HepG2 (cell line): ENCODE measurements at regions not wholly inside any gene's neighbourhood (a gene's known extent, or its start where the extent isn't known, plus 50 kb on each side); places are given as distances from the start of the nearest gene placed in this dataset.

Experiments
- ATAC-seq: fragments of 200-7000 bp; cut with Tn5 transposase; 3 replicates; pipeline ENCODE4 v1.9.1; 2020; ENCODE audit warnings: mild to moderate bottlenecking, moderate library complexity
- BruUV-seq: library from RNA; stranded (reverse); fragments of 400-500 nt; replicated peaks from 2 replicates; lab custom pipeline; 2021; lab: Mats Ljungman, UMichigan
- CTCF ChIA-PET: fragments of 300-600 bp; formaldehyde crosslinking; extraction: SDS; loops from one replicate; lab custom pipeline; 2021; ENCODE audit warnings: low total read pairs, inconsistent platforms, low intra/inter-chr PET ratio; lab: Yijun Ruan, JAX
- POLR2A ChIA-PET: fragments of 350-600 bp; sonication (Branson Sonifier 250); formaldehyde crosslinking; loops from one replicate; lab custom pipeline; 2020; ENCODE audit warnings: antibody characterized with exemption, inconsistent platforms; lab: Yijun Ruan, JAX
- DNase-seq: peaks from one replicate; pipeline ENCODE4 v3.0.0-alpha.2; 2015; ENCODE audit warnings: low spot score
- FAIRE-seq: peaks from 3 replicates; lab custom pipeline; 2011; peaks lifted over from hg19 to GRCh38; lab: Jason Lieb, UNC
- H2AFZ ChIP-seq: one replicate; pipeline ENCODE4 v1.6.1; 2011; ENCODE audit warnings: low read length, inconsistent platforms
- H3K27ac ChIP-seq: fragments of 300-600 bp; 3 replicates; pipeline ENCODE4 v1.8.0; 2011; ENCODE audit warnings: mixed run types, mild to moderate bottlenecking, mixed read lengths, low read length, inconsistent platforms; ENCODE audit not compliant: insufficient read depth; ENCODE audit errors: extremely low read length
- H3K27me3 ChIP-seq, 2 experiments: fragments of 200-600 bp in 1 of 2; 2 replicates in 1 of 2; 3 replicates in 1 of 2; pipeline versions ENCODE4 v1.6.0 to v1.8.0; 2011; ENCODE audit warnings: low read length in 2 of 2, mild to moderate bottlenecking in 2 of 2, moderate library complexity in 2 of 2, inconsistent platforms in 1 of 2; ENCODE audit not compliant: insufficient read depth in 2 of 2, control insufficient read depth in 1 of 2
- H3K36me3 ChIP-seq, 2 experiments: fragments of 200-600 bp in 1 of 2; replicated peaks in 1 of 2; 2 replicates in 1 of 2; 3 replicates in 1 of 2; pipeline versions ENCODE4 v1.5.1 to v1.8.0; 2011; ENCODE audit warnings: low read length in 2 of 2, inconsistent platforms in 1 of 2; ENCODE audit not compliant: insufficient read depth in 2 of 2, control insufficient read depth in 1 of 2
- H3K4me1 ChIP-seq: 2 replicates; pipeline ENCODE4 v1.5.1; 2012; ENCODE audit warnings: low read length, inconsistent platforms; ENCODE audit not compliant: insufficient read depth
- H3K4me2 ChIP-seq: 2 replicates; pipeline ENCODE4 v1.6.0; 2011; ENCODE audit warnings: low read depth, low read length, inconsistent platforms
- H3K4me3 ChIP-seq, 3 experiments: fragments of 200-600 bp in 1 of 3; sonication (generic), shearing (Covaris generic) in 1 of 3; replicated peaks in 1 of 3; 2 replicates each; pipeline ENCODE4 v1.5.1; 2011 to 2016; ENCODE audit warnings: low read length in 3 of 3, inconsistent platforms in 2 of 3, low read depth in 2 of 3, mild to moderate bottlenecking in 2 of 3, control low read depth in 1 of 3, mixed read lengths in 1 of 3; ENCODE audit not compliant: insufficient read depth in 1 of 3
- H3K79me2 ChIP-seq: one replicate; pipeline ENCODE4 v1.6.1; 2011; ENCODE audit warnings: low read length, inconsistent platforms; ENCODE audit not compliant: insufficient read depth
- H3K9ac ChIP-seq: 2 replicates; pipeline ENCODE4 v1.6.0; 2011; ENCODE audit warnings: mild to moderate bottlenecking, low read depth, low read length, inconsistent platforms; ENCODE audit not compliant: insufficient read depth
- H3K9me3 ChIP-seq: 2 replicates; pipeline ENCODE4 v1.5.1; 2012; ENCODE audit warnings: mild to moderate bottlenecking, low read length
- H4K20me1 ChIP-seq: 2 replicates; pipeline ENCODE4 v1.6.0; 2011; ENCODE audit warnings: inconsistent platforms, mild to moderate bottlenecking, low read length, moderate library complexity; ENCODE audit not compliant: insufficient read depth
- ATF7 ChIP-seq, 2 experiments: fragments of 450-650 bp in 1 of 2; sonication (generic) in 1 of 2; formaldehyde crosslinking in 1 of 2; IDR thresholded peaks; 2 replicates each; pipeline versions ENCODE4 v1.4.0 to v1.6.1; 2016 to 2020; ENCODE audit warnings: antibody characterized with exemption in 1 of 2, mild to moderate bottlenecking in 1 of 2, missing genetic modification reagents in 1 of 2
- BRCA1 ChIP-seq: sonication (generic); formaldehyde crosslinking; IDR thresholded peaks from 2 replicates; pipeline ENCODE4 v1.4.0; 2020; ENCODE audit warnings: missing genetic modification reagents
- HMGA1 ChIP-seq: sonication (generic); formaldehyde crosslinking; conservative IDR thresholded peaks from 2 replicates; pipeline ENCODE4 v1.4.0; 2020; ENCODE audit warnings: missing genetic modification reagents
- HNRNPK ChIP-seq: fragments of 200-400 bp; formaldehyde crosslinking; IDR thresholded peaks from 2 replicates; pipeline ENCODE4 v1.6.1; 2018; ENCODE audit warnings: low read length, low read depth, moderate library complexity, mild to moderate bottlenecking; ENCODE audit not compliant: poor library complexity, severe bottlenecking
- HOXA5 ChIP-seq: sonication (generic); formaldehyde crosslinking; IDR thresholded peaks from 2 replicates; pipeline ENCODE4 v1.4.0; 2020; ENCODE audit warnings: missing genetic modification reagents
- NKX3-1 ChIP-seq: sonication (generic); formaldehyde crosslinking; IDR thresholded peaks from 2 replicates; pipeline ENCODE4 v1.5.0; 2020; ENCODE audit warnings: missing genetic modification reagents
- SP1 ChIP-seq, 2 experiments: fragments of 450-650 bp in 1 of 2; sonication (generic) in 1 of 2; formaldehyde crosslinking in 1 of 2; IDR thresholded peaks; 2 replicates each; pipeline versions ENCODE4 v1.4.0 to v1.6.1; 2016 to 2020; ENCODE audit warnings: missing genetic modification reagents in 1 of 2
- SRY ChIP-seq: sonication (generic); formaldehyde crosslinking; IDR thresholded peaks from 2 replicates; pipeline ENCODE4 v1.8.0; 2022; ENCODE audit warnings: mild to moderate bottlenecking, missing genetic modification reagents
- STAT5B ChIP-seq: sonication (generic); formaldehyde crosslinking; IDR thresholded peaks from 2 replicates; pipeline ENCODE4 v1.4.0; 2020; ENCODE audit warnings: missing genetic modification reagents
- TERF1 ChIP-seq: sonication (generic); formaldehyde crosslinking; IDR thresholded peaks from 2 replicates; pipeline ENCODE4 v1.8.0; 2022; ENCODE audit warnings: mild to moderate bottlenecking, missing genetic modification reagents, moderate library complexity
- ZBTB46 ChIP-seq: sonication (generic); formaldehyde crosslinking; IDR thresholded peaks from 2 replicates; pipeline ENCODE4 v1.4.0; 2020; ENCODE audit warnings: mild to moderate bottlenecking, missing genetic modification reagents, borderline replicate concordance
- ZNF337 ChIP-seq: sonication (generic); formaldehyde crosslinking; IDR thresholded peaks from 2 replicates; pipeline ENCODE4 v1.5.1; 2020; ENCODE audit warnings: missing genetic modification reagents, low read depth, mild to moderate bottlenecking, borderline replicate concordance
- ZNF775 ChIP-seq: sonication (generic); formaldehyde crosslinking; IDR thresholded peaks from 2 replicates; pipeline ENCODE4 v1.4.0; 2020; ENCODE audit warnings: missing genetic modification reagents, mild to moderate bottlenecking, moderate library complexity, borderline replicate concordance
- ZNF850 ChIP-seq: sonication (generic); formaldehyde crosslinking; conservative IDR thresholded peaks from 2 replicates; pipeline ENCODE4 v1.9.0; 2021; ENCODE audit warnings: mild to moderate bottlenecking, missing genetic modification reagents
- WGBS: methylation state at CpG from one replicate; pipeline ENCODE4 v1.1.6; 2017; ENCODE audit warnings: low lambda C conversion rate; 5-methylcytosine and 5-hydroxymethylcytosine counted together
- in situ Hi-C: cut with HindIII; loops from 2 replicates; pipeline ENCODE4 v1.10.0; 2017; ENCODE audit warnings: low pct_unique_long_range_greater_than_20kb; ENCODE audit not compliant: extremely low pct_ligation_motif_present
- intact Hi-C: fragments of 100-400 bp; cut with micrococcal nuclease; formaldehyde crosslinking; loops from one replicate; pipeline ENCODE4 v1.10.0; 2022; ENCODE audit not compliant: unreplicated experiment

- no peak for TF ChIP-seq ZNF775 (CRISPR knock-in tag)
- TF ChIP-seq, all 625 proteins: peak for 0
Observed at GRCh38 chr1:232575763-232576040, 54.2 kb downstream of the SIPA1L2 start (continued).

- Histone ChIP-seq H3K27me3 (0 out of 5 replicates have a peak, but pooled peaks cover 0 to 2% of the 10 kb centered on the region in 2 experiments), H3K4me3 (no peak overlapping the region), H4K20me1 (no peaks in the 10 kb centered on the region), H3K9ac (no peak overlapping the region), H2AFZ (no peak overlapping the region), H3K9me3 (no peaks in the 10 kb centered on the region), H3K36me3 (no peaks in the 10 kb centered on the region), H3K4me2 (no peak overlapping the region), H3K27ac (no peak overlapping the region), H3K79me2 (no peaks in the 10 kb centered on the region), H3K4me1 (no peaks in the 10 kb centered on the region)
- TF ChIP-seq SP1 (IDR thresholded peaks at IDR 0.05) (no peak), SP1 (CRISPR knock-in tag; IDR thresholded peaks at IDR 0.05) (no peak), STAT5B (no peak), ZNF337 (CRISPR knock-in tag) (no peak), SRY (CRISPR knock-in tag) (no peak), NKX3-1 (CRISPR knock-in tag) (no peak), BRCA1 (CRISPR knock-in tag) (no peak), HMGA1 (CRISPR knock-in tag) (no peak), ZBTB46 (no peak), HNRNPK (no peak), ZNF850 (CRISPR knock-in tag) (no peak), HOXA5 (CRISPR knock-in tag) (no peak), TERF1 (no peak), ATF7 (IDR thresholded peaks at IDR 0.05) (no peak), ATF7 (CRISPR knock-in tag; IDR thresholded peaks at IDR 0.05) (no peak)
- no peak for DNase-seq
- no peak for ATAC-seq
- WGBS = 23% methylated on average over 12 of the region's 12 CpGs
- CTCF ChIA-PET = no interaction called here
- no TSS peak for BruUV-seq
- no peak for FAIRE-seq
- intact Hi-C loops (no loop called here), in situ Hi-C loops (no loop called here)
- POLR2A ChIA-PET = no interaction called here
Observed at GRCh38 chr1:232574889-232575762, 54.8 kb downstream of the SIPA1L2 start.
